ENCODE measurements at regions not wholly inside any gene's neighbourhood (a gene's known extent, or its start where the extent isn't known, plus 50 kb on each side); places are given as distances from the start of the nearest gene placed in this dataset.

DNA sequence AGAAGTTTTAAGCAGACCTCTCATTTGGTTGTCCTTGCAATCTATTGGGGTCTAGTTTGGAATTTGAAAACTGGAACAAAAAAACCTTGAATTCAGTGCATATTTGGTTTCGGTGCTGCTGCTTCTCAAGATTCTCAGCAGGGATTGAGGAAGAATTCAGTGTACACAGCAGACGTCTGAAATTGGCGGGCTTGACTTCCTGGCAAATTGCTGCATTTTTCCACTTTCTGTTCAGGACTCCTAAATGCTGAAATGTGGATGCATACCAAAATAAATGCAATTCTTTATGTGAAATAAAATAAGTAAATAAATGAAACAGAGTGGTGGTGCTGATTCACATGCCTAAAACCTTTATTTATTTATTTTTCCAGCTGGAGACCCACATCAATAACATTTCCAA, 332.4 kb upstream of the KYNU start:
- TF ChIP-seq, protein P1, sequence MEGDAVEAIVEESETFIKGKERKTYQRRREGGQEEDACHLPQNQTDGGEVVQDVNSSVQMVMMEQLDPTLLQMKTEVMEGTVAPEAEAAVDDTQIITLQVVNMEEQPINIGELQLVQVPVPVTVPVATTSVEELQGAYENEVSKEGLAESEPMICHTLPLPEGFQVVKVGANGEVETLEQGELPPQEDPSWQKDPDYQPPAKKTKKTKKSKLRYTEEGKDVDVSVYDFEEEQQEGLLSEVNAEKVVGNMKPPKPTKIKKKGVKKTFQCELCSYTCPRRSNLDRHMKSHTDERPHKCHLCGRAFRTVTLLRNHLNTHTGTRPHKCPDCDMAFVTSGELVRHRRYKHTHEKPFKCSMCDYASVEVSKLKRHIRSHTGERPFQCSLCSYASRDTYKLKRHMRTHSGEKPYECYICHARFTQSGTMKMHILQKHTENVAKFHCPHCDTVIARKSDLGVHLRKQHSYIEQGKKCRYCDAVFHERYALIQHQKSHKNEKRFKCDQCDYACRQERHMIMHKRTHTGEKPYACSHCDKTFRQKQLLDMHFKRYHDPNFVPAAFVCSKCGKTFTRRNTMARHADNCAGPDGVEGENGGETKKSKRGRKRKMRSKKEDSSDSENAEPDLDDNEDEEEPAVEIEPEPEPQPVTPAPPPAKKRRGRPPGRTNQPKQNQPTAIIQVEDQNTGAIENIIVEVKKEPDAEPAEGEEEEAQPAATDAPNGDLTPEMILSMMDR (IDR thresholded peaks at IDR 0.05) = no peak

DNA sequence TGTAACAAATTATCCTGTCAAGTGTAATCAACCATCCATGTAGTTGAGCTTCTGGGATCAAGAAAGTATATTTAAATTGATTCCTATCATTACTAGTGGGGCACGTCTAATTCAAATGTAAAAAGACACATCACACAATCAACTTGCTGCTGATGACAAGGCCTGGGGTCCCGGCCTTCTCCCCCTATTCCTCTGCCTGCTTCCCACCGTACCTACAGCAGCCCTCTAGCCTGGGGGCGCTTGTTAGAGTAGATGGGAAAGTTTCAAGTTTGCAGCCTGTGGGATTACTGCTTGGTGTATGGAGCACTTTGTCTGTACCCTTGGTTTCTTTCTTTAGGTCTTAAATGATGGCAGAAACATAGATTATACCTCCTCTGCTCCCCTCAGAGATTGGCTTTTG, 333.3 kb upstream of the KYNU start:
- TF ChIP-seq, protein P1 (IDR thresholded peaks at IDR 0.05) = no peak

DNA sequence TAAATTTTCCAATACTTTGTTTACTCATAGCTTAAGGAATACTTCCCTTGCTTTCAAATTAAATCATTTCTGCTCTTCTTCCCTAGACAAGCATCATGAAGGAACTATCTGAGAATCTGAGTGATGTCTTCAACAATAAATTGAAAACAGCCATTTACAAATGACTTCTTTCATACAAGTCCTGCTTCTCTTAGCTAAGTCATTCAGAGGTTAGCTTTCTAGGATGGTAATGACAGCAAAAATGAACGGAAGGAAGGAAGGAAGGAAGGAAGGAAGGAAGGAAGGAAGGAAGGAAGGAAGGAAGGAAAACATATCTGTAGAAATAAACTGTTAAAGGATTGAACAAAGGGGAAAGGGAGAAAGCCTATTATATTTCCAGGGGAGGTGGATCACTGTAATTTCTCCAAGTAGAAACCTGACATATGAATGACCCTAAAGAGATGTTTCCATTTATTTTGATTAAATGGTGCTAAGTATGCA, 335.0 kb upstream of the KYNU start:
- TF ChIP-seq, protein P1 (IDR thresholded peaks at IDR 0.05) = no peak

DNA sequence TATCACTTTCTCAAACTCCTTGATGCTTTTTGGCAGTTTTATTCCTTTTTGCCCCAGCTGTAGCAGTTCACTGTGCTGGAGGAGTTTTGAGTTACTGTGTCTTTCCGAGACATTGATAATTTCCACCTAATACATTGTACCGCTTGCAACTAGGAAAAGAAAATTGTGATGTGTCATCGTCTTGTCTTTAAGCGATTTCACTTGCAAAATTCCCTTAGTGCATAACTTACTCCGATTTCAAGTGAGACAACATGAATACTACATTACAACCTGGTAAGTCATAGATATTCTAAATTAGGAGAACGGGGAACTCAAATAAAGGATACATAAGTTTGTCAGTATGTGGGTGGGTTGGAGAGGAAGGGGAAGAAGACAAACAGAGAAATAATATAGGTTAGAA, 340.5 kb upstream of the KYNU start:
- TF ChIP-seq, protein P1 (IDR thresholded peaks at IDR 0.05) = no peak

DNA sequence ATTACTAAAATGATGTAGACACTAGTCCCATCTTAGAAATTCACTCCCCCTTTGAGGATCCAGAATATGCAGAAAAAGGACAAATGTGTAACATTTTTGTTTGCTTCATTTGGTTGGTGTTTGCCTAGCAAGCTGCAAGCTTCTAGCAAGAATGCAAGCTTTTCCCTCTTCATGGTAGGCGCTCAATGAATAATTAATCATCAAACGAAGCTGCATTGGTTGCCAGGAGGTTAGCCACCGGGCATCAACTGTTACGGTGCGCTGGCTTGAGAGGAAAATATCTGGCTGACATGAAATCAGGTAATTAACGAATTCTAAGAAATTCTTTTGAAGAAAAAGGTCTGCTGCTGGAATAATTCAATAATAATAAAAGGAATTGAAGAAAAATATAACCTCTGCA, 341.0 kb upstream of the KYNU start:
- TF ChIP-seq, protein P1 (IDR thresholded peaks at IDR 0.05) = no peak

DNA sequence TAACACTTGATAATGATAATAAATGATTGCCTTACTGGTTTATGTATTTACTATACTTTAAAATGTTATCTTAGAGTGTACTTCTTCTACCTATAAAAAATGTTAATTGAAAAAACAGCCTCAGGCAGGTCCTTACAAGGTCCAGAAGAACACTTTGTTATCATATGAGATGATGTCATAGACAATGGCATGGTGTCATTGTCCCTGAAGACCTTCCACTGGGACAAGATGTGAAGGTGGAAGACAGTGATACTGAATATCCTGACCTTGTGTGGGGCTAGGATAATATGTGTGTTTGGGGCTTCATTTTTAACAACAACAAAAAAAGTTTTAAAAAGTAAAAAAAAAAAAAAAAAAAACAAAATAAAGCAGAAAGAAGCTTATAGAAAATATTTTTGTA, 342.2 kb upstream of the KYNU start:
- TF ChIP-seq, protein P1 (IDR thresholded peaks at IDR 0.05) = no peak

DNA sequence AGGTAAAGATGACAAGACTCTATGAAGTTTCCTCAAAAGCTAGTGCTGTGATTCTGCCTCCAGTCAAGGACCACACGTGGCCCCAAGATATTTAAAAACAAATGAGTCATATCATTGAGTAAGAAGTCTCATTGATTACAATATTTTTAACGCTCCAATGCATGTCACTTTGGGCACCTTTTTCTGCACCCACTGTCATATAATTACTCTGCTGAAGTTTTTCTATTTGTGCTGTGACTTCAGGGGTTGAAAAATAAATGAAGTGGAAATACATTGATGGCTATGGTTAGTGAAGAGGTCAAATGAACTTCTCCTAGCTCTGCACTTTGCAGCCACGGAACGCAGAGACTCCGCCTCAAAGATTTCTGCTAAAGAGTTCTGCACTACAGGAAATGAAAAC, 344.3 kb upstream of the KYNU start:
- TF ChIP-seq, protein P1 (IDR thresholded peaks at IDR 0.05) = no peak

DNA sequence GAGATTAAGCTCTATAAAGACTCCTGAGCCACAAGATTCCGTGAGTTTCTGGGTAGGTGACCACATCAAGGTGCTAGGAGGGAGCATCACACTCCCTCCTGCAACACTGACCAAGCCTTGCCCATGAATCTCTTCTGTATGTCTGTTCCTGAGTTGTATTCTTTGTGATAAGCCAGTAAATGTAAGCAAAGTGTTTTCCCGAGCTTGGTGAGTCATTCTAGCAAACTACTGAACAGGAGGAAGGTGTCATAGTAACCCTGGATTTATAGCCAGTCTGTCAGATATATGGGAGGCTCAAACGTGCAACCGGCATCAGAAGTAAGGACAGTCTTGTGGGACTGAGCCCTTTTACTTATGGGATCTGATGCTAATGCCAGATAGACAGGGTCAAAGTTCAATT, 346.1 kb upstream of the KYNU start:
- TF ChIP-seq, protein P1 (IDR thresholded peaks at IDR 0.05) = no peak

Measured in LNCAP (cell line).